Ishikawa (cell line): ENCODE measurements at regions not wholly inside any gene's neighbourhood (a gene's known extent, or its start where the extent isn't known, plus 50 kb on each side); places are given as distances from the start of the nearest gene placed in this dataset.

ENCODE experiments used
- CEBPB ChIP-seq: IDR thresholded peaks from 2 replicates; pipeline ENCODE4 v1.6.1; 2012
- CREB1 ChIP-seq: IDR thresholded peaks from 2 replicates; pipeline ENCODE4 v1.6.1; 2012; ENCODE audit warnings: low read depth
- EGR1 ChIP-seq: IDR thresholded peaks from 2 replicates; pipeline ENCODE4 v1.6.1; 2012
- EP300 ChIP-seq: IDR thresholded peaks from 2 replicates; pipeline ENCODE4 v1.6.1; 2012; ENCODE audit warnings: borderline replicate concordance
- FOXM1 ChIP-seq: IDR thresholded peaks from 2 replicates; pipeline ENCODE4 v1.6.1; 2012; ENCODE audit warnings: low read depth, borderline replicate concordance
- NFIC ChIP-seq: IDR thresholded peaks from 2 replicates; pipeline ENCODE4 v1.6.1; 2012
- RAD21 ChIP-seq: IDR thresholded peaks from 2 replicates; pipeline ENCODE4 v1.6.1; 2012; ENCODE audit warnings: low read depth
- TAF1 ChIP-seq: IDR thresholded peaks from 2 replicates; pipeline ENCODE4 v1.6.1; 2012; ENCODE audit warnings: low read depth, mild to moderate bottlenecking
- TCF12 ChIP-seq: IDR thresholded peaks from 2 replicates; pipeline ENCODE4 v1.6.1; 2012; ENCODE audit warnings: low read depth
- TEAD4 ChIP-seq: IDR thresholded peaks from 2 replicates; pipeline ENCODE4 v1.6.1; 2012
- YY1 ChIP-seq: IDR thresholded peaks from 2 replicates; pipeline ENCODE4 v1.6.1; 2012; ENCODE audit warnings: low read depth
- ZBTB7A ChIP-seq: IDR thresholded peaks from 2 replicates; pipeline ENCODE4 v1.6.1; 2012; ENCODE audit warnings: low read depth
- TF ChIP-seq, protein P1 (sequence below): IDR thresholded peaks from 2 replicates; pipeline ENCODE4 v1.6.1; 2012
- TF ChIP-seq, protein P2 (sequence below): IDR thresholded peaks from 2 replicates; pipeline ENCODE4 v1.6.1; 2012
- TF ChIP-seq, protein P3 (sequence below): IDR thresholded peaks from 2 replicates; pipeline ENCODE4 v1.6.1; 2012; ENCODE audit warnings: low read depth, mild to moderate bottlenecking

DNA sequence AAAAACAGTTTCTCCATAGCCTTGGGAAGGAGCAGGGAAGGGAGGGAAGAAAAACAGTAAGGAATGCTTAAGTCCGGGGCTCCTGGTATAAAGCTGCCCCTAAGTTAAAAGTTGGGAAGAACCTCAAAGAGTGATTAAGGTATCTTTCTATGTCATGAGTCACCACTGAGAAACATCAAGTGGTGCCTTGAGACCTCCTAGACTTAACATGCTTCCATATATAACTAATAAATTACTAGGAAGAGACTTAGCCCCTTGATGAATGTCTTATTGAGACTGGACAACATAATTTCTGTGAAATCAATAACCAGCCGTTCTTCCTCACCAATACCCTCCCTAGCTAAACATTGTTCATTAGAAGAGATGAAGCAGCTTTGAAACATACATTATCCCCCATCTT lies 121.8 kb upstream of the SLC44A3 start:
- TF ChIP-seq EGR1 (no peak), CREB1 (no peak), RAD21 (no peak), NFIC (no peak), CEBPB (no peak), ZBTB7A (no peak), EP300 (no peak), FOXM1 (no peak), YY1 (no peak)
- TF ChIP-seq, protein P1, sequence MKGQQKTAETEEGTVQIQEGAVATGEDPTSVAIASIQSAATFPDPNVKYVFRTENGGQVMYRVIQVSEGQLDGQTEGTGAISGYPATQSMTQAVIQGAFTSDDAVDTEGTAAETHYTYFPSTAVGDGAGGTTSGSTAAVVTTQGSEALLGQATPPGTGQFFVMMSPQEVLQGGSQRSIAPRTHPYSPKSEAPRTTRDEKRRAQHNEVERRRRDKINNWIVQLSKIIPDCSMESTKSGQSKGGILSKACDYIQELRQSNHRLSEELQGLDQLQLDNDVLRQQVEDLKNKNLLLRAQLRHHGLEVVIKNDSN: no peak
- TF ChIP-seq, protein P2, sequence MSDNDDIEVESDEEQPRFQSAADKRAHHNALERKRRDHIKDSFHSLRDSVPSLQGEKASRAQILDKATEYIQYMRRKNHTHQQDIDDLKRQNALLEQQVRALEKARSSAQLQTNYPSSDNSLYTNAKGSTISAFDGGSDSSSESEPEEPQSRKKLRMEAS: no peak
- TF ChIP-seq, protein P3, sequence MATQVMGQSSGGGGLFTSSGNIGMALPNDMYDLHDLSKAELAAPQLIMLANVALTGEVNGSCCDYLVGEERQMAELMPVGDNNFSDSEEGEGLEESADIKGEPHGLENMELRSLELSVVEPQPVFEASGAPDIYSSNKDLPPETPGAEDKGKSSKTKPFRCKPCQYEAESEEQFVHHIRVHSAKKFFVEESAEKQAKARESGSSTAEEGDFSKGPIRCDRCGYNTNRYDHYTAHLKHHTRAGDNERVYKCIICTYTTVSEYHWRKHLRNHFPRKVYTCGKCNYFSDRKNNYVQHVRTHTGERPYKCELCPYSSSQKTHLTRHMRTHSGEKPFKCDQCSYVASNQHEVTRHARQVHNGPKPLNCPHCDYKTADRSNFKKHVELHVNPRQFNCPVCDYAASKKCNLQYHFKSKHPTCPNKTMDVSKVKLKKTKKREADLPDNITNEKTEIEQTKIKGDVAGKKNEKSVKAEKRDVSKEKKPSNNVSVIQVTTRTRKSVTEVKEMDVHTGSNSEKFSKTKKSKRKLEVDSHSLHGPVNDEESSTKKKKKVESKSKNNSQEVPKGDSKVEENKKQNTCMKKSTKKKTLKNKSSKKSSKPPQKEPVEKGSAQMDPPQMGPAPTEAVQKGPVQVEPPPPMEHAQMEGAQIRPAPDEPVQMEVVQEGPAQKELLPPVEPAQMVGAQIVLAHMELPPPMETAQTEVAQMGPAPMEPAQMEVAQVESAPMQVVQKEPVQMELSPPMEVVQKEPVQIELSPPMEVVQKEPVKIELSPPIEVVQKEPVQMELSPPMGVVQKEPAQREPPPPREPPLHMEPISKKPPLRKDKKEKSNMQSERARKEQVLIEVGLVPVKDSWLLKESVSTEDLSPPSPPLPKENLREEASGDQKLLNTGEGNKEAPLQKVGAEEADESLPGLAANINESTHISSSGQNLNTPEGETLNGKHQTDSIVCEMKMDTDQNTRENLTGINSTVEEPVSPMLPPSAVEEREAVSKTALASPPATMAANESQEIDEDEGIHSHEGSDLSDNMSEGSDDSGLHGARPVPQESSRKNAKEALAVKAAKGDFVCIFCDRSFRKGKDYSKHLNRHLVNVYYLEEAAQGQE: no peak

DNA sequence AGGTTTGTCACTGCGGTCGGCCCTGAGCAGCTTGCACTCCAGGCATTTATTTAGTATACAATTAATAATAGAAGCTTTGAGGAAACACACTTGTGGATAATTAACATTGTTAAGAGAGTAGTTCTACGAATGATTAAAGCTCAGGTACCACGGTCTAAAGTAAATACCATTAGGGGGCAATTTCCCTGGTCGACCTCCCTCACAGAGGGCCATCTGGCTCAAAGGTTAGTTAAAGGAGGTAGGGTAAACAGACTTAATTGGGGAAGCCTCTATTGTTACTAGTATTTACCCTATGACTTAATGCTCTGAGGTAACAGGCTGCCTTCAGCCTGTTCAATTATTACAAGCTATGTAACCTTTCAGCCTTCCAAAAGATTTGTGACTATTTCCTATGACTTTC lies 122.3 kb upstream of the SLC44A3 start:
- no peak for TF ChIP-seq RAD21
- TF ChIP-seq NFIC: no peak
- no peak for TF ChIP-seq CEBPB
- TF ChIP-seq TCF12: no peak
- TF ChIP-seq TAF1: no peak
- TF ChIP-seq CREB1: no peak
- TF ChIP-seq YY1: no peak
- TF ChIP-seq ZBTB7A: no peak
- no peak for TF ChIP-seq EGR1
- TF ChIP-seq, protein P2: no peak
- no peak for TF ChIP-seq FOXM1
- TF ChIP-seq, protein P1: no peak
- TF ChIP-seq TEAD4: no peak
- TF ChIP-seq, protein P3: no peak
- TF ChIP-seq EP300: no peak

DNA sequence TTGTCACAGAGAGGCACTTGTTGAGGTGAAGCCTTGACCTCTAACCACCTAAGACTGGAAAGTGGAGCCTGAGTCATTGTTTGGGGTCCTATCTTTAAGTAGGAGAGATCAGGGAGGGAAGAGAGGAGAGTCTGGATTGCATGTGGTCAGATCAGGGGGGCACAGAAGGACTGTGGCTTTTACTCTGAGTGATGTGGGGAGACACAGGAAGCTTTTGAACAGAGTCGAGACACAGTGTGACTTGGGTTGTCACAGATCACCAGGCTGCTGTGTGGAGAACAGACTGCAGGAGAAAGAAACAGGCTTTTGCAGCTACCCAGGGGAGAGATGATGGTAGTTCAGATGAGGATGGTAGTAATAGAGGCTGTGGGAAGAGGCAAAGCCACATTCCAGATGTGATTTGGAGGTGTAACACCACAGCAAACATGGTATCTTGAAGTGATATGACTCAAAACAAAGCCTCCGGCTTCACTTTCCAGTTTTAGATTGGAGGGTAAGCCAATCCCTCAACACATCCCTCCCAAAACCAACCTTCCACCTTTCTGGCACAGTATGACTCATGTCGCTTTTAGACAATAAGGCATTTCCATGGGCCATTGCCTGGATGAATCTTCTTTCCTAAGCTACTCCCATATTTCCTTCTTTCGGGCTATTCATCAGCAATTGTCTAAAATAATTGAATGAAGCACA lies 125.8 kb upstream of the SLC44A3 start:
- TF ChIP-seq FOXM1: no peak
- TF ChIP-seq, protein P1: no peak
- TF ChIP-seq TEAD4: no peak
- no peak for TF ChIP-seq ZBTB7A
- no peak for TF ChIP-seq YY1
- no peak for TF ChIP-seq EGR1

DNA sequence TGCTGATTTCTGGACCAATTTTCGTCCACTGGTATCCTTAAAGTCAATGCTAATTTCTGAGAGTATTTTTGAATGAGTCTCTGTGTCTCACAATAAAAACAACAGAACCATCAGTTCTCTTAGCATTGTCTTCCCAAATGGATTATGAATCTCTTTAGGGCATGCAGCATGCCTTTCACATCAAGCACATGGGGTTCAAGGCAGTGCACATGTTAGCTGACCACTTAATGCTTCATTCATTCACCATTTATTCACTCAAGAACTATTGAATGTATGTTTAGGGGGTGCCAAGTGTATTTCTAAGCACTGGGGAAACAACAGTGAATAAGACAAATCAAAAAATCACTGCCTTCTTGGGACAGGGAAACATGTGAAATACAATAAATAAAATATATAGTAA lies 126.7 kb upstream of the SLC44A3 start:
- no peak for TF ChIP-seq EP300
- TF ChIP-seq TAF1: no peak
- TF ChIP-seq, protein P3: no peak
- TF ChIP-seq FOXM1: no peak
- TF ChIP-seq NFIC: no peak
- no peak for TF ChIP-seq CREB1
- no peak for TF ChIP-seq ZBTB7A
- TF ChIP-seq TEAD4: no peak
- TF ChIP-seq EGR1: no peak
- TF ChIP-seq, protein P2: no peak
- TF ChIP-seq RAD21: no peak
- TF ChIP-seq YY1: no peak
